Esophagus squamous epithelium (tissue), 4 donors: ENCODE measurements at regions not wholly inside any gene's neighbourhood (a gene's known extent, or its start where the extent isn't known, plus 50 kb on each side); places are given as distances from the start of the nearest gene placed in this dataset.

Experiments used
- CTCF ChIP-seq, 6 experiments: fragments of 450-650 bp in 4 of 6; fragments of 200-600 bp in 2 of 6; sonication (generic) in 2 of 6; IDR thresholded peaks; one replicate each; pipeline ENCODE4 v1.5.1; 2016 to 2019; ENCODE audit warnings: antibody characterized with exemption in 6 of 6, mild to moderate bottlenecking in 4 of 6, moderate library complexity in 4 of 6
- POLR2A ChIP-seq, 4 donors: fragments of 450-650 bp; IDR thresholded peaks; one replicate each; pipeline ENCODE4 v1.6.1; 2017; ENCODE audit warnings: antibody characterized with exemption in 4 of 4, mild to moderate bottlenecking in 4 of 4, moderate library complexity in 3 of 4

- TF ChIP-seq CTCF (IDR thresholded peaks at IDR 0.05) (peak in 1 of 6 experiments; percentile 6), POLR2A (IDR thresholded peaks at IDR 0.05) (no peak)
These were observed 198.9 kb upstream of the LPP start for GRCh38 chr3:187954873-187955586.
